Ishikawa (cell line): ENCODE measurements at regions not wholly inside any gene's neighbourhood (a gene's known extent, or its start where the extent isn't known, plus 50 kb on each side); places are given as distances from the start of the nearest gene placed in this dataset.

Experiments used
- CEBPB ChIP-seq: IDR thresholded peaks from 2 replicates; pipeline ENCODE4 v1.6.1; 2012
- CREB1 ChIP-seq: IDR thresholded peaks from 2 replicates; pipeline ENCODE4 v1.6.1; 2012; ENCODE audit warnings: low read depth
- EGR1 ChIP-seq: IDR thresholded peaks from 2 replicates; pipeline ENCODE4 v1.6.1; 2012
- EP300 ChIP-seq: IDR thresholded peaks from 2 replicates; pipeline ENCODE4 v1.6.1; 2012; ENCODE audit warnings: borderline replicate concordance
- FOXM1 ChIP-seq: IDR thresholded peaks from 2 replicates; pipeline ENCODE4 v1.6.1; 2012; ENCODE audit warnings: low read depth, borderline replicate concordance
- NFIC ChIP-seq: IDR thresholded peaks from 2 replicates; pipeline ENCODE4 v1.6.1; 2012
- RAD21 ChIP-seq: IDR thresholded peaks from 2 replicates; pipeline ENCODE4 v1.6.1; 2012; ENCODE audit warnings: low read depth
- TAF1 ChIP-seq: IDR thresholded peaks from 2 replicates; pipeline ENCODE4 v1.6.1; 2012; ENCODE audit warnings: low read depth, mild to moderate bottlenecking
- TCF12 ChIP-seq: IDR thresholded peaks from 2 replicates; pipeline ENCODE4 v1.6.1; 2012; ENCODE audit warnings: low read depth
- TEAD4 ChIP-seq: IDR thresholded peaks from 2 replicates; pipeline ENCODE4 v1.6.1; 2012
- YY1 ChIP-seq: IDR thresholded peaks from 2 replicates; pipeline ENCODE4 v1.6.1; 2012; ENCODE audit warnings: low read depth
- ZBTB7A ChIP-seq: IDR thresholded peaks from 2 replicates; pipeline ENCODE4 v1.6.1; 2012; ENCODE audit warnings: low read depth
- TF ChIP-seq, protein P1 (sequence below): IDR thresholded peaks from 2 replicates; pipeline ENCODE4 v1.6.1; 2012
- TF ChIP-seq, protein P2 (sequence below): IDR thresholded peaks from 2 replicates; pipeline ENCODE4 v1.6.1; 2012; ENCODE audit warnings: low read depth, mild to moderate bottlenecking
- TF ChIP-seq, protein P3 (sequence below): IDR thresholded peaks from 2 replicates; pipeline ENCODE4 v1.6.1; 2012

DNA sequence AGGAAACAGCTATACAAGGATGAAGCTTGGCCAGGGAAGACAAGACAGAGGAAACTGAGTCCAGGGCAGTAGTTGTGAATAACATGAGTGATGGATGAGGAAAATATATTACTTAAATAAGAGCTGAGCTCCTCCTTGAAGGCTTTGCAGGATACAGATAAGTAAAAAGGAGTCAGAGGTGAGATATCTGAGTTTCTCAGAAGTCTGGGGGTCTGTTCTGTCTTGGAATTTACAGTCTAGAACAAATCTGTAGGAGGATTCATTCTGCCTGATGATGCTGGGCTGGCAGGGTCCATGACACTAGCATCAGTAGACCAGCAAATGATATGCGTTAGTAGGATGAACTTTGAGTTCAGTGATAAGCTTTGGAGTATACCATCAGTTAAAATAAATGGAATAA lies 266.1 kb upstream of the POGK start:
- TF ChIP-seq TEAD4 (no peak), FOXM1 (no peak), EP300 (no peak), TCF12 (no peak), RAD21 (no peak), YY1 (no peak), ZBTB7A (no peak), TAF1 (no peak), EGR1 (no peak), NFIC (no peak), CEBPB (no peak), CREB1 (no peak)
- TF ChIP-seq, protein P1, sequence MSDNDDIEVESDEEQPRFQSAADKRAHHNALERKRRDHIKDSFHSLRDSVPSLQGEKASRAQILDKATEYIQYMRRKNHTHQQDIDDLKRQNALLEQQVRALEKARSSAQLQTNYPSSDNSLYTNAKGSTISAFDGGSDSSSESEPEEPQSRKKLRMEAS = no peak
- TF ChIP-seq, protein P2, sequence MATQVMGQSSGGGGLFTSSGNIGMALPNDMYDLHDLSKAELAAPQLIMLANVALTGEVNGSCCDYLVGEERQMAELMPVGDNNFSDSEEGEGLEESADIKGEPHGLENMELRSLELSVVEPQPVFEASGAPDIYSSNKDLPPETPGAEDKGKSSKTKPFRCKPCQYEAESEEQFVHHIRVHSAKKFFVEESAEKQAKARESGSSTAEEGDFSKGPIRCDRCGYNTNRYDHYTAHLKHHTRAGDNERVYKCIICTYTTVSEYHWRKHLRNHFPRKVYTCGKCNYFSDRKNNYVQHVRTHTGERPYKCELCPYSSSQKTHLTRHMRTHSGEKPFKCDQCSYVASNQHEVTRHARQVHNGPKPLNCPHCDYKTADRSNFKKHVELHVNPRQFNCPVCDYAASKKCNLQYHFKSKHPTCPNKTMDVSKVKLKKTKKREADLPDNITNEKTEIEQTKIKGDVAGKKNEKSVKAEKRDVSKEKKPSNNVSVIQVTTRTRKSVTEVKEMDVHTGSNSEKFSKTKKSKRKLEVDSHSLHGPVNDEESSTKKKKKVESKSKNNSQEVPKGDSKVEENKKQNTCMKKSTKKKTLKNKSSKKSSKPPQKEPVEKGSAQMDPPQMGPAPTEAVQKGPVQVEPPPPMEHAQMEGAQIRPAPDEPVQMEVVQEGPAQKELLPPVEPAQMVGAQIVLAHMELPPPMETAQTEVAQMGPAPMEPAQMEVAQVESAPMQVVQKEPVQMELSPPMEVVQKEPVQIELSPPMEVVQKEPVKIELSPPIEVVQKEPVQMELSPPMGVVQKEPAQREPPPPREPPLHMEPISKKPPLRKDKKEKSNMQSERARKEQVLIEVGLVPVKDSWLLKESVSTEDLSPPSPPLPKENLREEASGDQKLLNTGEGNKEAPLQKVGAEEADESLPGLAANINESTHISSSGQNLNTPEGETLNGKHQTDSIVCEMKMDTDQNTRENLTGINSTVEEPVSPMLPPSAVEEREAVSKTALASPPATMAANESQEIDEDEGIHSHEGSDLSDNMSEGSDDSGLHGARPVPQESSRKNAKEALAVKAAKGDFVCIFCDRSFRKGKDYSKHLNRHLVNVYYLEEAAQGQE = no peak
- TF ChIP-seq, protein P3, sequence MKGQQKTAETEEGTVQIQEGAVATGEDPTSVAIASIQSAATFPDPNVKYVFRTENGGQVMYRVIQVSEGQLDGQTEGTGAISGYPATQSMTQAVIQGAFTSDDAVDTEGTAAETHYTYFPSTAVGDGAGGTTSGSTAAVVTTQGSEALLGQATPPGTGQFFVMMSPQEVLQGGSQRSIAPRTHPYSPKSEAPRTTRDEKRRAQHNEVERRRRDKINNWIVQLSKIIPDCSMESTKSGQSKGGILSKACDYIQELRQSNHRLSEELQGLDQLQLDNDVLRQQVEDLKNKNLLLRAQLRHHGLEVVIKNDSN = no peak

DNA sequence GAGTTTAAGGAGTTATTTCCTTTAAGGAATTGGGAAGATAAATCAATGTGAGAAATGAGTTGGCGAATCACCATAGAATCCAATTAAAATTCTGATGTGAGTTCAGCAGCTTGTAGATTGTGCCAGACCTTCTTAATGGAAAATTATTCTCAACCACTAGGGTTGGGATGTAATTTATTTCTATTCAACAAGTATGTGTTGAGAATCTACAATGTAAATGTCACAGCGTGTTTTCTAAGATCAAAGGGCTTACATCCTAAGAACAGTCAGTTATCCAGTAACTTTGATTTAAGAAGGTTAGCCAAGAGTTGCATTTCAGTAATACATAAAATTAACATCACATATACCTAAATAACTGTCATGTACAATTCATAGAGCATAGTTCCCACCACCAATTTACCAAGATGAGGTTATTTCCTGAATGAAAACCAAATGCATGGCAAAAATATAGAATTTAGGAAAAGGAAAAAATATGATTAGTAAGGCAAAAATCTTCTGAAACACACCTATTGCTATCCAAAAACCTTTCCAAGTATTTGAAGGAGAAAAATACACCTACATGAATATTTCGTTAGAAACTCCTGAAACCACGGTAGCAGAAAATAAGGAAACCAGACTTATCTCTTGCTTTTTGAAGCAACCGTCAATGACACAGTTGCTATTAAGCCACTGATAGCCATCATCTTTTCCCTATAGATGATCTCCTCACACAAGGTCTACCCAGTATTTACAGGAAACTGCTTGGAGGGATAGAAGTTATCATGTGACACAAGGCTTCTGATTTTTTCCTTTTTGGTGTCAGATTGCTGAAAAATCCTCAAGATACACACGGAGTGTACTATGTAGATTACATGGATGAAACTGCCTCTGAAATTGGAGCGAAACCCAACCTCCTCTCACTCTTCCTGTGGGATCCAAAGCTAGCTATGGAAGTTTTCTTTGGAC lies 259.4 kb upstream of the POGK start:
- no peak for TF ChIP-seq TCF12
- TF ChIP-seq CREB1 = no peak
- no peak for TF ChIP-seq TAF1
- no peak for TF ChIP-seq EP300
- no peak for TF ChIP-seq YY1
- TF ChIP-seq NFIC = no peak
- no peak for TF ChIP-seq CEBPB
- TF ChIP-seq, protein P1 = no peak
- TF ChIP-seq RAD21 = no peak
- TF ChIP-seq TEAD4 = no peak
- TF ChIP-seq EGR1 = no peak

DNA sequence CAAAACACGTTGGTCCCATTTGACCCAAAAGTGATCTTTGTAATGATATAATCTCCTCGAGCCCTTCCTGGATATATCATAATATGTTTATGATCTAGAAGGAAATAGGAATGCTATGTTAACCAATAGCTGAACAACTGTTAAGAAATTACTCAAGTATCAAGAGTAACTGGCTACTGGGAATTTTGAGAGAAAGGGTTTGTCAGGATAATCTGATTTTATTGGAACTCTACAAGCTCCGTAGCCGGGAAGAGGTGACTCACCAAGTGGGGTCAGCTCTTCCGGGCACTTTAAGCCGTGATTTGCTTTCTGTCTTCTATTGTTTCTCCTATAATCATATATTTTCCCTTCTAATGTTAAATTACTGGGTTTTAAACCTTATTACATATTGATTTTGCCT lies 250.5 kb upstream of the POGK start:
- TF ChIP-seq EGR1 (no peak), EP300 (no peak), ZBTB7A (no peak), CEBPB (no peak), FOXM1 (no peak), CREB1 (no peak), TAF1 (no peak), NFIC (no peak), YY1 (no peak), RAD21 (no peak), TEAD4 (no peak), TCF12 (no peak)
- TF ChIP-seq, protein P1 = no peak
- TF ChIP-seq, protein P3 = no peak
- TF ChIP-seq, protein P2 = no peak

DNA sequence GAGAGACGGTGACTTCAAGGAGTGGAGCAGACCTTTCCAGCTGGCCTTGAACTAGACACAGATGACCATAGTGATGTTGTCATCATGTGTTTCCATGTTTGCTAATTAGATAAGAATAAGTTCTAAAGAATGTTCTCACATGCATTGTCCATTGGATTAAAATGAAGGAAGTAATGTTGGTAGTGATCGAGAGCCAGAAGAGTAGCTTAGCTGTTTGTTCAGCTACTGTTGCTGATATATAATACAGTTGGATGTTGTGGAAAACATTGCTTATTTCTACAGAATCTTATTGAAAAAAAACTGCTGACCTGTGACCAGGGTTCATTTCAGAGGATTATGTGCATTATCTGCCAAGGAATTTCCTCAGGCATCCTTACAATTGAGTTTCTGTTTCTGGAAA lies 249.1 kb upstream of the POGK start:
- TF ChIP-seq TEAD4 (no peak), NFIC (no peak), YY1 (no peak), RAD21 (no peak), CEBPB (no peak), TAF1 (no peak), CREB1 (no peak), EP300 (no peak), ZBTB7A (no peak)
- TF ChIP-seq, protein P3 = no peak
- TF ChIP-seq, protein P2 = no peak
